ENCODE measurements at regions not wholly inside any gene's neighbourhood (a gene's known extent, or its start where the extent isn't known, plus 50 kb on each side); places are given as distances from the start of the nearest gene placed in this dataset.
A peak's percentile ranks its signal among the peaks of the same experiment; 100 is the strongest.

DNA sequence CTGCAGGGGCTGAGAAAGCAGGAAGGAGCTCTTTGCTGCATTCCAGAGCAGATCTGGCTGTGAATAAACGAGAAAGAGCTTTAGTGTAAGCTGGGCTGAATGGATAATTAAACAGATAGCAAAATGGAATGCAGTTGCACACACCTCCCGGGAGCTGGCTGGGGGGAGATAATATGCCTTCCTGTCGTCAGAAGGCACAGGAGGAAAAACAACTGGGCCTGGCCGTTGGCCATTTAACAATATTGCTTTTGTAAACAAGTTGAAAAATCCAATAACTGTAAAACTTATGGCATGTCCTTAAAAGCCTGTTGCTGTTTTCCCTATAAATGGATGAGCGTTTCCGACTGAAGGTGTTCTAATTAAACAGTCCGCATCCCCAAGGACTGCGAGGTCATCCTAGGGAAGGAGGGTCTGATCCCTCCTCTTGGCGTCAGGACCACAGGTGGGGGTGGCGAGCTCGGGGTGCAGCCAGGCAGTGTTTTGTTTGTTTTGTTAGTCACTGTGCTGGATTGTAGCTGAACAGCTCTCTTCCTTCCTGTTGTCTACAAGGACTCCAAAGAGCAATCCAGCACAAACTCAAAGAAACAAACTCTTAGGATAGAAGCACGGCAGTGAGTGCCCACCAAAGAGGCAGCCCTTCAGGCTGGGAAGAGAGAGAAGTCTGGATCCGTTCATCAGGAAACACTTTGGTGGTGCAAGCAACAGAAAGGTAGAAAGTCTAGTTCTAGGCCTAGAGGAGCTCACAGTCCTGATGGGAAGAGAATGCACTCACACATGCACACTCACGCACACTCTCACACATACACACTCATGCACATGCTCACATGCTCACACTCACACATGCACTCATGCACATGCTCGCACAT lies 133.4 kb upstream of the SMAD3 start:
- TF ChIP-seq, protein P1, sequence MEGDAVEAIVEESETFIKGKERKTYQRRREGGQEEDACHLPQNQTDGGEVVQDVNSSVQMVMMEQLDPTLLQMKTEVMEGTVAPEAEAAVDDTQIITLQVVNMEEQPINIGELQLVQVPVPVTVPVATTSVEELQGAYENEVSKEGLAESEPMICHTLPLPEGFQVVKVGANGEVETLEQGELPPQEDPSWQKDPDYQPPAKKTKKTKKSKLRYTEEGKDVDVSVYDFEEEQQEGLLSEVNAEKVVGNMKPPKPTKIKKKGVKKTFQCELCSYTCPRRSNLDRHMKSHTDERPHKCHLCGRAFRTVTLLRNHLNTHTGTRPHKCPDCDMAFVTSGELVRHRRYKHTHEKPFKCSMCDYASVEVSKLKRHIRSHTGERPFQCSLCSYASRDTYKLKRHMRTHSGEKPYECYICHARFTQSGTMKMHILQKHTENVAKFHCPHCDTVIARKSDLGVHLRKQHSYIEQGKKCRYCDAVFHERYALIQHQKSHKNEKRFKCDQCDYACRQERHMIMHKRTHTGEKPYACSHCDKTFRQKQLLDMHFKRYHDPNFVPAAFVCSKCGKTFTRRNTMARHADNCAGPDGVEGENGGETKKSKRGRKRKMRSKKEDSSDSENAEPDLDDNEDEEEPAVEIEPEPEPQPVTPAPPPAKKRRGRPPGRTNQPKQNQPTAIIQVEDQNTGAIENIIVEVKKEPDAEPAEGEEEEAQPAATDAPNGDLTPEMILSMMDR (IDR thresholded peaks at IDR 0.05; ENCODE audit: low read depth, low read length), result no peak
- ChIA-PET CTCF (interaction anchor here (1.0 to 1.1 kb wide), 2 partner anchors 15 to 24 kb away, joined by 3 to 6 read pairs; no protein-coding TSS in a partner anchor), POLR2A (interaction anchor here (1.0 to 2.0 kb wide), 3 partner anchors 49 to 173 kb away, joined by 3 to 8 read pairs (median 3); no protein-coding TSS in a partner anchor)
- Histone ChIP-seq H3K27me3 (ENCODE audit: control insufficient read depth, insufficient read depth, low read length) (no peaks in the 10 kb centered on the region), H3K27ac (ENCODE audit: low read depth, low read length) (peak overlapping the region; percentile 39), H3K4me3 (ENCODE audit: low read depth, low read length) (no peak overlapping the region), H3K9me3 (ENCODE audit: control insufficient read depth, insufficient read depth, low read length) (peaks cover 14% of the 10 kb centered on the region)
- DNase-seq (ENCODE audit: low read depth, low spot score), result no peak

DNA sequence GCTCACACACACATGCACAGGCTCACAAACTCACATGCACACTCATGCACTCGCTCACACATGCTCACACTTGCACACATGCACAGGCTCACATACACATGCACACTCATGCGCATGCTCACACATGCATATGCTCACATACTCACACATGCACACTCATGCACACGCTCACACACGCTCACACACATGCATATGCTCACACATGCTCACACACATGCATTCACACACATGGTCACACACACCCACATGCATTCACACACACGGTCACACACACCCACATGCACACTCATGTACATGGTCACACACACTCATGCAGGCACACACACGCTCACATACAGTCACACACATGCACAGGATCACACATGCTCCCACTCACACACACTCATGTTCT lies 132.8 kb upstream of the SMAD3 start:
- peaks cover 17% of the 10 kb centered on the region for H3K9me3 ChIP-seq (ENCODE audit: control insufficient read depth, insufficient read depth, low read length)
- H3K4me3 ChIP-seq (ENCODE audit: low read depth, low read length), result no peak overlapping the region
- no peaks in the 10 kb centered on the region for H3K27me3 ChIP-seq (ENCODE audit: control insufficient read depth, insufficient read depth, low read length)
- CTCF ChIA-PET, result interaction anchor here (1.0 kb wide), 1 partner anchor 501 kb away, joined by 3 read pairs; no protein-coding TSS in a partner anchor
- H3K27ac ChIP-seq (ENCODE audit: low read depth, low read length), result no peak overlapping the region
- no peak for DNase-seq (ENCODE audit: low read depth, low spot score)
- TF ChIP-seq, protein P1 (IDR thresholded peaks at IDR 0.05; ENCODE audit: low read depth, low read length), result no peak
- POLR2A ChIA-PET, result interaction anchor here (1.2 to 2.0 kb wide), 2 partner anchors 49 to 172 kb away, joined by 3 to 8 read pairs; no protein-coding TSS in a partner anchor

DNA sequence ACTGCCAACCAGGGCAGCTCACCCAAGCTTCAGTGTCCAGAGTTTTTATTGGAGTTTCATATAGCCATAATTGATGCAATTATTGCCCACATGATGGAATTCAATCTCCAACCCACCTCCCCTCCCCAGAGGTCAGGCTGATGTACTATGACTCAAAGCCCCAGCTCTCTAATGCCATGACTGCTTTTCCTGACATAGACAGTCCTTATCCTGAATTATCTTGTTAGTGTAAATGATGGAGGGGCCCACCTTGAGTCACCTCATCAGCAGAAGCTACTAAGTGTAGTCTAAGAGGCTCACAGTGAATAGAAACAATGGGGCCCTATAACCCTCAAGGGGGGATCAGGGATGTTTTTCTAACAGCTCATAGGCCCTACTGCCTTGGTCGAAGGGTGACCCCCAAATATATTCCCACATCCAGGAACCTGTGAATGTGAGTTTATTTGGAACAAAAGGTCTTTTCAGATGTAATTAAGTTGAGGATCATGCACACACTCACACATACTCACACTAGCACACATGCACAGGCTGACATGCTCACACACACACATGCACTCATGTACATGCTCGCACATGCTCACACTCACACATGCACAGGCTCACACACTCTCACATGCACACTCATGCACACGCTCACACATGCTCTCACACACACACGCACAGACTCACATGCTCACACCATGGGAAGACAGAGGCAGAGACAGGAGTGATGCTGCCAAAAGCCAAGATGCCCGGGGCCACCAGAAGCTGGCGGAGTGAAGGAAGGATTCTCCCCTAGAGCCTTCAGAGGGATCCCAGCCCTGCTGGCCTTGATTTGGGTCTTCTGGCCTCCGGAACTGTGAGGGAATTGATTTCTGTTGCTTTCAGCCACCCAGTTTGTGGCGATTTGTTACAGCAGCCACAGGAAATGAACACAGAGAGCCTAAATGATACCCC lies 131.2 kb upstream of the SMAD3 start:
- CTCF ChIA-PET, result no interaction called here

DNA sequence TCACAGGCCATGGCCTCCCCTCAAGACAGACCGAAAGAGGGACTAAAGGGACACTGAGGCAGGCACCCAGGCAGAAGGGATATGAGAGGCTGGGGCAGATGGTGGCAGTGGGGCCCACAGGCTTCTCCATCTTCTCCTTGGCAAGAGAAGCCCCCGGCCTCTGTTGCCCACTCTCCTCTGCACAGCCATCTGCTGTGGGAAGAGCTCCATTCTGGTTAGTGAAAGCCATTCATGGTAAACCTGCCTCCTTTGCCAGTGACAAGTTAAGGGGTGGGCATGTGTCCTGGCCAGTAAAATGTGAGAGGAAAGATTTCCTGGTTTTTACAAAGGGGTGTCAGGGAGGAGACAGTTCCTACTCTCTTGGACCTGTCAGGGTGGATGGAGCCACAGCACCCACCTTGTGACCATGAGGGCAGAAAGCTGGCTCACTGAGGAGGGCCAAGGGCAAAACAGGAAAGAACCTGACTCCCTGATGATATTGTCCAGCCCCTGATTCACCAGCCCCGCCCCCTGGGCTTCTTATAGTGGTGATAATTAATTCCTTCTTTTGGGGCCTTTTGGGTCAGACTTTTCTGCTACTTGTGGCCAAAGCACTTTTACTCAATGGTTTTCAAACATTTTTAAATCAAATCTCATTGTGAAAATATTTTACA lies 130.4 kb upstream of the SMAD3 start:
- TF ChIP-seq, protein P1 (IDR thresholded peaks at IDR 0.05; ENCODE audit: low read depth, low read length), result no peak
- Histone ChIP-seq H3K4me3 (ENCODE audit: low read depth, low read length) (no peak overlapping the region), H3K27ac (ENCODE audit: low read depth, low read length) (no peak overlapping the region), H3K9me3 (ENCODE audit: control insufficient read depth, insufficient read depth, low read length) (peaks cover 23% of the 10 kb centered on the region), H3K27me3 (ENCODE audit: control insufficient read depth, insufficient read depth, low read length) (no peaks in the 10 kb centered on the region)
- DNase-seq (ENCODE audit: low read depth, low spot score), result no peak
- POLR2A ChIA-PET, result interaction anchor here (0.5 kb wide), 1 partner anchor 1168 kb away, joined by 5 read pairs; no protein-coding TSS in a partner anchor
- CTCF ChIA-PET, result no interaction called here

More for the DNA sequence above, 131.2 kb upstream of the SMAD3 start:
- no peaks in the 10 kb centered on the region for H3K27me3 ChIP-seq (ENCODE audit: control insufficient read depth, insufficient read depth, low read length)
- H3K9me3 ChIP-seq (ENCODE audit: control insufficient read depth, insufficient read depth, low read length), result peaks cover 23% of the 10 kb centered on the region
- no peak overlapping the region for H3K27ac ChIP-seq (ENCODE audit: low read depth, low read length)
- no peak overlapping the region for H3K4me3 ChIP-seq (ENCODE audit: low read depth, low read length)
- TF ChIP-seq, protein P1 (IDR thresholded peaks at IDR 0.05; ENCODE audit: low read depth, low read length), result no peak
- POLR2A ChIA-PET, result no interaction called here
- no peak for DNase-seq (ENCODE audit: low read depth, low spot score)
